HepG2 (cell line): ENCODE measurements at regions not wholly inside any gene's neighbourhood (a gene's known extent, or its start where the extent isn't known, plus 50 kb on each side); places are given as distances from the start of the nearest gene placed in this dataset.
A peak's percentile ranks its signal among the peaks of the same experiment; 100 is the strongest.

Source experiments
- ATAC-seq: fragments of 200-7000 bp; cut with Tn5 transposase; 3 replicates; pipeline ENCODE4 v1.9.1; 2020; ENCODE audit warnings: mild to moderate bottlenecking, moderate library complexity
- BruUV-seq: library from RNA; stranded (reverse); fragments of 400-500 nt; replicated peaks from 2 replicates; lab custom pipeline; 2021; lab: Mats Ljungman, UMichigan
- CTCF ChIA-PET: fragments of 300-600 bp; formaldehyde crosslinking; extraction: SDS; loops from one replicate; lab custom pipeline; 2021; ENCODE audit warnings: low total read pairs, inconsistent platforms, low intra/inter-chr PET ratio; lab: Yijun Ruan, JAX
- POLR2A ChIA-PET: fragments of 350-600 bp; sonication (Branson Sonifier 250); formaldehyde crosslinking; loops from one replicate; lab custom pipeline; 2020; ENCODE audit warnings: antibody characterized with exemption, inconsistent platforms; lab: Yijun Ruan, JAX
- DNase-seq: peaks from one replicate; pipeline ENCODE4 v3.0.0-alpha.2; 2015; ENCODE audit warnings: low spot score
- FAIRE-seq: peaks from 3 replicates; lab custom pipeline; 2011; peaks lifted over from hg19 to GRCh38; lab: Jason Lieb, UNC
- H2AFZ ChIP-seq: one replicate; pipeline ENCODE4 v1.6.1; 2011; ENCODE audit warnings: low read length, inconsistent platforms
- H3K27ac ChIP-seq: fragments of 300-600 bp; 3 replicates; pipeline ENCODE4 v1.8.0; 2011; ENCODE audit warnings: mixed run types, mild to moderate bottlenecking, mixed read lengths, low read length, inconsistent platforms; ENCODE audit not compliant: insufficient read depth; ENCODE audit errors: extremely low read length
- H3K27me3 ChIP-seq, 2 experiments: fragments of 200-600 bp in 1 of 2; 2 replicates in 1 of 2; 3 replicates in 1 of 2; pipeline versions ENCODE4 v1.6.0 to v1.8.0; 2011; ENCODE audit warnings: low read length in 2 of 2, mild to moderate bottlenecking in 2 of 2, moderate library complexity in 2 of 2, inconsistent platforms in 1 of 2; ENCODE audit not compliant: insufficient read depth in 2 of 2, control insufficient read depth in 1 of 2
- H3K36me3 ChIP-seq, 2 experiments: fragments of 200-600 bp in 1 of 2; replicated peaks in 1 of 2; 2 replicates in 1 of 2; 3 replicates in 1 of 2; pipeline versions ENCODE4 v1.5.1 to v1.8.0; 2011; ENCODE audit warnings: low read length in 2 of 2, inconsistent platforms in 1 of 2; ENCODE audit not compliant: insufficient read depth in 2 of 2, control insufficient read depth in 1 of 2
- H3K4me1 ChIP-seq: 2 replicates; pipeline ENCODE4 v1.5.1; 2012; ENCODE audit warnings: low read length, inconsistent platforms; ENCODE audit not compliant: insufficient read depth
- H3K4me2 ChIP-seq: 2 replicates; pipeline ENCODE4 v1.6.0; 2011; ENCODE audit warnings: low read depth, low read length, inconsistent platforms
- H3K4me3 ChIP-seq, 3 experiments: fragments of 200-600 bp in 1 of 3; sonication (generic), shearing (Covaris generic) in 1 of 3; replicated peaks in 1 of 3; 2 replicates each; pipeline ENCODE4 v1.5.1; 2011 to 2016; ENCODE audit warnings: low read length in 3 of 3, inconsistent platforms in 2 of 3, low read depth in 2 of 3, mild to moderate bottlenecking in 2 of 3, control low read depth in 1 of 3, mixed read lengths in 1 of 3; ENCODE audit not compliant: insufficient read depth in 1 of 3
- H3K79me2 ChIP-seq: one replicate; pipeline ENCODE4 v1.6.1; 2011; ENCODE audit warnings: low read length, inconsistent platforms; ENCODE audit not compliant: insufficient read depth
- H3K9ac ChIP-seq: 2 replicates; pipeline ENCODE4 v1.6.0; 2011; ENCODE audit warnings: mild to moderate bottlenecking, low read depth, low read length, inconsistent platforms; ENCODE audit not compliant: insufficient read depth
- H3K9me3 ChIP-seq: 2 replicates; pipeline ENCODE4 v1.5.1; 2012; ENCODE audit warnings: mild to moderate bottlenecking, low read length
- H4K20me1 ChIP-seq: 2 replicates; pipeline ENCODE4 v1.6.0; 2011; ENCODE audit warnings: inconsistent platforms, mild to moderate bottlenecking, low read length, moderate library complexity; ENCODE audit not compliant: insufficient read depth
- CREBL2 ChIP-seq: sonication (generic); formaldehyde crosslinking; IDR thresholded peaks from 2 replicates; pipeline ENCODE4 v1.8.1; 2023; ENCODE audit warnings: missing genetic modification reagents, mild to moderate bottlenecking, borderline replicate concordance
- DNMT3B ChIP-seq: conservative IDR thresholded peaks from 2 replicates; pipeline ENCODE4 v1.6.1; 2016; ENCODE audit warnings: missing biosample characterization, control low read depth
- HDAC6 ChIP-seq: fragments of 200-600 bp; sonication (generic); IDR thresholded peaks from 2 replicates; pipeline ENCODE4 v1.7.0; 2017; ENCODE audit warnings: mild to moderate bottlenecking, antibody characterized with exemption, low read length, low read depth
- PHF5A ChIP-seq: IDR thresholded peaks from one replicate; pipeline ENCODE4 v1.6.1; 2018; ENCODE audit warnings: low read depth, missing genetic modification reagents; ENCODE audit not compliant: unreplicated experiment
- RARA ChIP-seq: IDR thresholded peaks from 2 replicates; pipeline ENCODE4 v1.6.1; 2016; ENCODE audit warnings: missing genetic modification reagents, missing compliant biosample characterization
- ZNF274 ChIP-seq: sonication (generic); formaldehyde crosslinking; IDR thresholded peaks from 2 replicates; pipeline ENCODE4 v1.5.1; 2020; ENCODE audit warnings: mild to moderate bottlenecking, missing genetic modification reagents
- ZNF737 ChIP-seq: sonication (generic); formaldehyde crosslinking; IDR thresholded peaks from 2 replicates; pipeline ENCODE4 v1.5.0; 2020; ENCODE audit warnings: missing genetic modification reagents, mild to moderate bottlenecking, borderline replicate concordance
- ZSCAN29 ChIP-seq: sonication (generic); formaldehyde crosslinking; conservative IDR thresholded peaks from 2 replicates; pipeline ENCODE4 v1.4.0; 2020; ENCODE audit warnings: mild to moderate bottlenecking, missing genetic modification reagents
- ZZZ3 ChIP-seq: sonication (generic); formaldehyde crosslinking; IDR thresholded peaks from 2 replicates; pipeline ENCODE4 v1.4.0; 2020; ENCODE audit warnings: missing genetic modification reagents, mild to moderate bottlenecking, borderline replicate concordance
- WGBS: methylation state at CpG from one replicate; pipeline ENCODE4 v1.1.6; 2017; ENCODE audit warnings: low lambda C conversion rate; 5-methylcytosine and 5-hydroxymethylcytosine counted together
- in situ Hi-C: cut with HindIII; loops from 2 replicates; pipeline ENCODE4 v1.10.0; 2017; ENCODE audit warnings: low pct_unique_long_range_greater_than_20kb; ENCODE audit not compliant: extremely low pct_ligation_motif_present
- intact Hi-C: fragments of 100-400 bp; cut with micrococcal nuclease; formaldehyde crosslinking; loops from one replicate; pipeline ENCODE4 v1.10.0; 2022; ENCODE audit not compliant: unreplicated experiment
- TF ChIP-seq, protein P1 (sequence below), 2 experiments: fragments of 450-650 bp in 1 of 2; sonication (generic) in 1 of 2; formaldehyde crosslinking in 1 of 2; IDR thresholded peaks; 2 replicates each; pipeline versions ENCODE4 v1.6.1 to v1.8.0; 2016 to 2022; ENCODE audit warnings: antibody characterized with exemption in 1 of 2, mild to moderate bottlenecking in 1 of 2, missing genetic modification reagents in 1 of 2
- TF ChIP-seq, protein P2 (sequence below): IDR thresholded peaks from 2 replicates; pipeline ENCODE4 v1.4.0; 2020; ENCODE audit warnings: mild to moderate bottlenecking, missing genetic modification reagents

- in situ Hi-C loops = no loop called here
- FAIRE-seq = no peak
- no TSS peak for BruUV-seq
- H3K4me3 ChIP-seq = no peak overlapping the region
- no peaks in the 10 kb centered on the region for H3K9me3 ChIP-seq
- no peaks in the 10 kb centered on the region for H3K79me2 ChIP-seq
- H3K36me3 ChIP-seq = no peaks in the 10 kb centered on the region
- no peak overlapping the region for H3K9ac ChIP-seq
- H4K20me1 ChIP-seq = no peaks in the 10 kb centered on the region
- H3K27me3 ChIP-seq = no peaks in the 10 kb centered on the region
- H3K4me2 ChIP-seq = no peak overlapping the region
- intact Hi-C loops = no loop called here
- peak; percentile 6 for DNase-seq
- 0% methylated on average over 3 of the region's 3 CpGs for WGBS
- no peak for ATAC-seq
- ChIA-PET POLR2A (no interaction called here), CTCF (no interaction called here)
- no peaks in the 10 kb centered on the region for H3K4me1 ChIP-seq
- no peak overlapping the region for H3K27ac ChIP-seq
- H2AFZ ChIP-seq = no peak overlapping the region
- TF ChIP-seq ZNF737 = no peak
- TF ChIP-seq HDAC6 = no peak
- no peak for TF ChIP-seq DNMT3B (CRISPR knock-in tag)
- TF ChIP-seq ZSCAN29 (CRISPR knock-in tag) = no peak
- TF ChIP-seq ZZZ3 (CRISPR knock-in tag) = no peak
- TF ChIP-seq, protein P1, sequence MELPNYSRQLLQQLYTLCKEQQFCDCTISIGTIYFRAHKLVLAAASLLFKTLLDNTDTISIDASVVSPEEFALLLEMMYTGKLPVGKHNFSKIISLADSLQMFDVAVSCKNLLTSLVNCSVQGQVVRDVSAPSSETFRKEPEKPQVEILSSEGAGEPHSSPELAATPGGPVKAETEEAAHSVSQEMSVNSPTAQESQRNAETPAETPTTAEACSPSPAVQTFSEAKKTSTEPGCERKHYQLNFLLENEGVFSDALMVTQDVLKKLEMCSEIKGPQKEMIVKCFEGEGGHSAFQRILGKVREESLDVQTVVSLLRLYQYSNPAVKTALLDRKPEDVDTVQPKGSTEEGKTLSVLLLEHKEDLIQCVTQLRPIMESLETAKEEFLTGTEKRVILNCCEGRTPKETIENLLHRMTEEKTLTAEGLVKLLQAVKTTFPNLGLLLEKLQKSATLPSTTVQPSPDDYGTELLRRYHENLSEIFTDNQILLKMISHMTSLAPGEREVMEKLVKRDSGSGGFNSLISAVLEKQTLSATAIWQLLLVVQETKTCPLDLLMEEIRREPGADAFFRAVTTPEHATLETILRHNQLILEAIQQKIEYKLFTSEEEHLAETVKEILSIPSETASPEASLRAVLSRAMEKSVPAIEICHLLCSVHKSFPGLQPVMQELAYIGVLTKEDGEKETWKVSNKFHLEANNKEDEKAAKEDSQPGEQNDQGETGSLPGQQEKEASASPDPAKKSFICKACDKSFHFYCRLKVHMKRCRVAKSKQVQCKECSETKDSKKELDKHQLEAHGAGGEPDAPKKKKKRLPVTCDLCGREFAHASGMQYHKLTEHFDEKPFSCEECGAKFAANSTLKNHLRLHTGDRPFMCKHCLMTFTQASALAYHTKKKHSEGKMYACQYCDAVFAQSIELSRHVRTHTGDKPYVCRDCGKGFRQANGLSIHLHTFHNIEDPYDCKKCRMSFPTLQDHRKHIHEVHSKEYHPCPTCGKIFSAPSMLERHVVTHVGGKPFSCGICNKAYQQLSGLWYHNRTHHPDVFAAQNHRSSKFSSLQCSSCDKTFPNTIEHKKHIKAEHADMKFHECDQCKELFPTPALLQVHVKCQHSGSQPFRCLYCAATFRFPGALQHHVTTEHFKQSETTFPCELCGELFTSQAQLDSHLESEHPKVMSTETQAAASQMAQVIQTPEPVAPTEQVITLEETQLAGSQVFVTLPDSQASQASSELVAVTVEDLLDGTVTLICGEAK (IDR thresholded peaks at IDR 0.05) = no peak
- TF ChIP-seq, protein P1 (CRISPR knock-in tag; IDR thresholded peaks at IDR 0.05) = no peak
- TF ChIP-seq RARA = peak; percentile 14; the same call in 1 of the 2 replicates
- no peak for TF ChIP-seq PHF5A (CRISPR knock-in tag)
- no peak for TF ChIP-seq CREBL2 (CRISPR knock-in tag)
- TF ChIP-seq, protein P2, sequence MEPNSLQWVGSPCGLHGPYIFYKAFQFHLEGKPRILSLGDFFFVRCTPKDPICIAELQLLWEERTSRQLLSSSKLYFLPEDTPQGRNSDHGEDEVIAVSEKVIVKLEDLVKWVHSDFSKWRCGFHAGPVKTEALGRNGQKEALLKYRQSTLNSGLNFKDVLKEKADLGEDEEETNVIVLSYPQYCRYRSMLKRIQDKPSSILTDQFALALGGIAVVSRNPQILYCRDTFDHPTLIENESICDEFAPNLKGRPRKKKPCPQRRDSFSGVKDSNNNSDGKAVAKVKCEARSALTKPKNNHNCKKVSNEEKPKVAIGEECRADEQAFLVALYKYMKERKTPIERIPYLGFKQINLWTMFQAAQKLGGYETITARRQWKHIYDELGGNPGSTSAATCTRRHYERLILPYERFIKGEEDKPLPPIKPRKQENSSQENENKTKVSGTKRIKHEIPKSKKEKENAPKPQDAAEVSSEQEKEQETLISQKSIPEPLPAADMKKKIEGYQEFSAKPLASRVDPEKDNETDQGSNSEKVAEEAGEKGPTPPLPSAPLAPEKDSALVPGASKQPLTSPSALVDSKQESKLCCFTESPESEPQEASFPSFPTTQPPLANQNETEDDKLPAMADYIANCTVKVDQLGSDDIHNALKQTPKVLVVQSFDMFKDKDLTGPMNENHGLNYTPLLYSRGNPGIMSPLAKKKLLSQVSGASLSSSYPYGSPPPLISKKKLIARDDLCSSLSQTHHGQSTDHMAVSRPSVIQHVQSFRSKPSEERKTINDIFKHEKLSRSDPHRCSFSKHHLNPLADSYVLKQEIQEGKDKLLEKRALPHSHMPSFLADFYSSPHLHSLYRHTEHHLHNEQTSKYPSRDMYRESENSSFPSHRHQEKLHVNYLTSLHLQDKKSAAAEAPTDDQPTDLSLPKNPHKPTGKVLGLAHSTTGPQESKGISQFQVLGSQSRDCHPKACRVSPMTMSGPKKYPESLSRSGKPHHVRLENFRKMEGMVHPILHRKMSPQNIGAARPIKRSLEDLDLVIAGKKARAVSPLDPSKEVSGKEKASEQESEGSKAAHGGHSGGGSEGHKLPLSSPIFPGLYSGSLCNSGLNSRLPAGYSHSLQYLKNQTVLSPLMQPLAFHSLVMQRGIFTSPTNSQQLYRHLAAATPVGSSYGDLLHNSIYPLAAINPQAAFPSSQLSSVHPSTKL = 0 out of 2 replicates have a peak, but pooled peaks have one; percentile 12
- no peak for TF ChIP-seq ZNF274 (CRISPR knock-in tag)
These were observed 616.2 kb upstream of the SPRY2 start for GRCh38 chr13:80957019-80957655.
